Mesodermal cell (in vitro differentiated cells): ENCODE measurements at regions not wholly inside any gene's neighbourhood (a gene's known extent, or its start where the extent isn't known, plus 50 kb on each side); places are given as distances from the start of the nearest gene placed in this dataset.

Experiments
- H3K27ac ChIP-seq: 2 replicates; pipeline ENCODE4 v1.7.0; 2013; ENCODE audit warnings: mild to moderate bottlenecking, low read depth, low read length, moderate library complexity; ENCODE audit not compliant: severe bottlenecking
- H3K36me3 ChIP-seq: 2 replicates; pipeline ENCODE4 v1.7.1; 2013; ENCODE audit warnings: mild to moderate bottlenecking, low read length, moderate library complexity; ENCODE audit not compliant: control insufficient read depth, insufficient read depth
- H3K4me1 ChIP-seq: one replicate; pipeline ENCODE4 v1.7.1; 2013; ENCODE audit warnings: mild to moderate bottlenecking, low read length; ENCODE audit not compliant: insufficient read depth, control insufficient read depth, poor library complexity, severe bottlenecking
- H3K4me3 ChIP-seq: 2 replicates; pipeline ENCODE4 v1.7.0; 2013; ENCODE audit warnings: low read length, control low read depth, mild to moderate bottlenecking; ENCODE audit not compliant: insufficient read depth, poor library complexity, severe bottlenecking; ENCODE audit errors: extremely low read depth
- H3K9me3 ChIP-seq: 2 replicates; pipeline ENCODE4 v1.7.1; 2013; ENCODE audit warnings: mild to moderate bottlenecking, low read length, moderate library complexity; ENCODE audit not compliant: control insufficient read depth
- WGBS, 2 experiments: methylation state at CpG; one replicate each; pipeline ENCODE4 v1.1.5; 2013; ENCODE audit warnings: missing lambda C conversion rate in 2 of 2; ENCODE audit not compliant: insufficient coverage in 2 of 2; 5-methylcytosine and 5-hydroxymethylcytosine counted together

DNA sequence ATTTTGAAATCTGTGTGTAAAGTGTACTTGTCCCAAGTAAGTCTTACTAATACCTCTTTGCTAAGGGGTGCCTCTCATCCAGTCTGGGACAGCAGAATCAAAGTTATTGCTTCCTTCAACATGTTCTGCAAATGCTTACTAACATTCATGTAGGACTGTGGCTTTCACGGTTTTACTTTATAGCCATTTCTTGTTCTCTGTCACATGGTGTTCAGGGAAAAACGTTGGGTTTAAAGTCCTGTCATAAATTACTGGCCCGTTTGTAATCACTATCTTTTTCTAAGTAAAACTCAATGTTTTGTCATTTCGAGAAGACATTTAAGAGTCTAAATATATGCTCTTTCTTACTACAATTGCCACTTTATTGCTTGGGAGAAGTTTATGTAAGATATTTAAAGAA, 321.1 kb downstream of the STIM2 start:
- Histone ChIP-seq H3K36me3 (no peaks in the 10 kb centered on the region), H3K4me1 (peaks cover 4% of the 10 kb centered on the region), H3K27ac (no peak overlapping the region), H3K4me3 (no peak overlapping the region), H3K9me3 (no peaks in the 10 kb centered on the region)
- WGBS, 2 experiments: 80% methylated on average over 4 of the region's 4 CpGs; no CpG with 5 or more reads in 1 of the 2 experiments

DNA sequence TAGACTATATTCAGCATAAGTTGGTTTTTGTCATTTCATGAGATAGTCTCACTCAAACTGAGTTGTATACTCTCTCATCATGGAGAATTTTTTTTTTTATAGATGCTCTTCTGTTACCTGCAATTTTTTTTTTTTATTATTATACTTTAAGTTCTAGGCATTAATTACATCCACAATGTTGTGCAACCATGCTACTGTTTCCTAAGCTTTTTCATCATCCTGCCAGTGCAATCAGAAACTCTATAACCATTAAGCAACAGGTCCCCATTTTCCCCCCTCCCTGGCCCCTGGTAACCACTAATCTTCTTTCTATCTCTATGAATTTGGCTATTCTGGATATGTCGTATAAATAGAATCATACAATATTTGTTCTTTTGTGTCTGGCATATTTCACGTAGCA, 321.6 kb downstream of the STIM2 start:
- no peak overlapping the region for H3K27ac ChIP-seq
- no peaks in the 10 kb centered on the region for H3K36me3 ChIP-seq
- H3K9me3 ChIP-seq: no peaks in the 10 kb centered on the region
- H3K4me1 ChIP-seq: peaks cover under 1% of the 10 kb centered on the region
- WGBS, 2 experiments: no CpG with 5 or more reads among the region's 2 CpGs
- H3K4me3 ChIP-seq: no peak overlapping the region

DNA sequence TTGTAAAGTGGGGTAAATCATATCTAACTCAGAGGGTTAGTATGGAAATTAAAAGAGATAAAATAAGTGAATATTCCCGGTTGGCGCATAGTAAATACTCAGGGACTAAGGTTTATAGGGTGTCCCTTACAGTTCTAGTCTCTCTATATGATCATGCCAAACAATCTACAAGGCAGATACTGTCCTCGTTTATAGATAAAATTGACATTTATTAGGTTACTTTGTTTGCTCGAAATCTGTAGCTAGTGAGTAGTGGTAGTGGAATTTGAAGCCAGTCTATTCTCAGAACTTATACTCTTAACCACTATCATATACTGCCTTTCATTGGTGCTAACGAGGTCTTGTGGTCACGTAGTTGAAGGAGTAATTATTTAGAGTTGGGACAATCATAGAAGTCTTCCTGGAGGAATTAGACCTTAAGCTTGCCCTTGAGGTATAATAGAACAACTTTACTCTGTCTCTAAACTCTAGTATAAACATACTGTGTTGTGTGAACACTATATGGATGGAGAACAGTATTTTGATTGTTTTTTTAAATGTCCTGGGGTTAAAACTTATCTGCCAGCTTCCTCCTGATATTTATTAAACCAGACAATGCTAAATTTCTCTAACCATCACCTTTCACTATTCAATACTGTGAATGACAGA, 324.0 kb downstream of the STIM2 start:
- Histone ChIP-seq H3K4me3 (no peak overlapping the region), H3K36me3 (no peaks in the 10 kb centered on the region), H3K9me3 (no peaks in the 10 kb centered on the region), H3K4me1 (no peaks in the 10 kb centered on the region), H3K27ac (no peak overlapping the region)
- 0% methylated on average over 1 of the region's 6 CpGs; no CpG with 5 or more reads in 1 of the 2 experiments for WGBS, 2 experiments

DNA sequence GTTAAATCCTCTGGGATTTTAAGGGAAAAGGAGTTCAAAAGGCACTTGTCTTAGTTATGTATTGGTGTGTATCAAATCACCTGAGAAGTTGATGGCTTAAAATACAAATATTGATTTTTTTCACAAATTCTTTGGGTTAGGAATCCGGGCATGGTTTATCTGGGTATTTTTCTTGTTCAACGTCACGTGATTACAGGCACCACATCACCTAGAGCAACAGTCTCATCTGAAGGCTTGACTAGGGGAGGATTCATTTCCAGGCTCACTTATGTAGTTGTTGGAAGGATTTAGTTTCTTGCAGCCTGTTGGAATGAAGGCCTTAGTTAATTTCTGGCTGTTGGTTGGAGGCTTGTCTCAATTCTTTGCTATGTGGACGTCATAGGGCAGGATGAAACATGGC, 326.1 kb downstream of the STIM2 start:
- Histone ChIP-seq H3K4me3 (no peak overlapping the region), H3K36me3 (no peaks in the 10 kb centered on the region), H3K27ac (no peak overlapping the region), H3K4me1 (no peaks in the 10 kb centered on the region), H3K9me3 (no peaks in the 10 kb centered on the region)
- WGBS, 2 experiments: 87% methylated on average over 1 of the region's 4 CpGs; no CpG with 5 or more reads in 1 of the 2 experiments

DNA sequence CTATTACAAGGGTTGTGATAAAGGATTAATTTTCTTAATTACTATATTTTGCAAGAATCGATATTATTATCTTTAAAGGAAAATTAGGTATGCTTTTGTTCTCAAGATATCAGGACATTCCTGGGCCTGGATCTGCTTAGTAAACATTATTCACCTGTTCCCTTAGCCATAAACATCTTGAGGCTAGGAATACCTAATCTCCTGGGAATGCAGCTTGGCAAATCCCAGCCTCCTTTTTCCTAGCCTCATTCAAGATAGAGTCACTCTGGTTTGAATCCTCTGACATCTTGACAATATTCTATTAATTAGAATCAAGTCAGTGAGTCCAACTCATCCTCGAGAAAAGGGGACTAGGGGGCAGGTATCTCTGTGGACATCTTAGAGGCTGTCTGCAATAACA, 327.1 kb downstream of the STIM2 start:
- no CpG with 5 or more reads among the region's 2 CpGs for WGBS, 2 experiments
- H3K4me3 ChIP-seq: no peak overlapping the region
- no peaks in the 10 kb centered on the region for H3K36me3 ChIP-seq
- H3K9me3 ChIP-seq: no peaks in the 10 kb centered on the region
- H3K4me1 ChIP-seq: no peaks in the 10 kb centered on the region
- H3K27ac ChIP-seq: no peak overlapping the region

DNA sequence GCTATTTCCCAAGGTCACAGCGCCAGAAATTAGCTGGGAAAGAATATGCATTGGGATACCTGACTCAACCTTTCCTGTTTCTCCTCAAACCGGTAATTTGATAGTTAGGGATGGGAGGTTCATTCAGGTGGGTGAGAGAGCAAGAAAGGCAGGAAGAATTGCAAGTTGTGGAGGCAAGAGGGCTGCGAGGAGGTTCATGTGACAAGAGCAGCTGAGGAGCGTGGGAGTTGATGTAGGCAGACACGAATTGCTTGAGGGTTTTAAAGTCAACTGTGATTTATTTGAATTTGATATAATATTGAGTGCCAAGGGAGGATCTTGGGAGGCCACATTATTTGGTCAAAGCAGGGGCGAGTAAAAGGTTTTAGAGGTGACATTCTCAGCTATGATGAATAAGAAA, 329.0 kb downstream of the STIM2 start:
- no peak overlapping the region for H3K27ac ChIP-seq
- H3K9me3 ChIP-seq: no peaks in the 10 kb centered on the region
- WGBS, 2 experiments: 87 to 94% methylated on average over 6 of the region's 6 CpGs
- no peak overlapping the region for H3K4me3 ChIP-seq
- no peaks in the 10 kb centered on the region for H3K36me3 ChIP-seq
- no peaks in the 10 kb centered on the region for H3K4me1 ChIP-seq

DNA sequence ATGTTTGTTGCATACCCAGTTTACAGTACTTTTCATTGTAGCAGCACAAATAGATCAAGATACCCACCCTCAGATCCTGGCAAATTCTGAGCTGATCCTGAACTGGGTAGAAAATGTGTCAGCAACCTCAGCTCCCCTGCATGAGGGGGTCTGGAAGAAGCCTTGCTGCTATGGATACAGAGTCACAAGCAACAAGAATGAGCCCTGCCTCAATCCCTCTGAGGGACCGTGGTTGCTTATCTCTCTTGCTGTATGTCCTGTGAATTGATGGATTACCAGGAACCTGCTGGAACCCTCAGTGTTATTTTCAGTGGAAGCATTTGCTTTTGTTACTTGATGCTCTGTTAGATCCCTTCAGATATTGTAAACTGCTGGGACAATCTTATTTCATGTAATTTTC, 331.0 kb downstream of the STIM2 start:
- H3K36me3 ChIP-seq: no peaks in the 10 kb centered on the region
- WGBS, 2 experiments: 44 to 83% methylated on average over 1 of the region's 1 CpG
- H3K4me3 ChIP-seq: no peak overlapping the region
- no peaks in the 10 kb centered on the region for H3K4me1 ChIP-seq
- H3K27ac ChIP-seq: no peak overlapping the region
- H3K9me3 ChIP-seq: no peaks in the 10 kb centered on the region

DNA sequence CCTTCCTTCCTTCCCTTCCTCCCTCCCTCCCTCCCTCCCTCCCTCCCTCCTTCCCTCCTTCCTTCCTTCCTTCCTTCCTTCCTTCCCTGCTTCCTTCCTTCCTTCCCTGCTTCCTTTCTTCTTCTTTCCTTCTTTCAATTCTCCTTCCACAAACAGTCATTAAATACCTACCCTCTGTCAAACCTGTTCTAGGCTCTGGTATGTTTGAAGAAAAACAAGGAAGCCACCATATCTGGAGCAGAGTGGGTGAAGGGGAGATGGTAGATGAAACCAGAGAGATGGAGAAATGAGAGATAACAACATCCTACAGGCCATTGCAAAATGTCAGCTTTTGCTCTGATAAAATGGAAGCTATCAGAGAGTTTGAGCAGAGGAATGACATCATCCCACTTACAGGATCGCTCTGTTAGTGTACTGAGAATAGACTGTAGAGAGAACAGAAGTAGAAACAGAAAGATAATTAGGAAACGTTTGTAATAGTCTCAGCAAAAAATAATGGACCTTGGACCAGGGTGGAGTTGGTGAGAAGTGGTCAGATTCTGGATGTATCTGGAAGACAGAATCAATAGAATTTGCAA, 334.0 kb downstream of the STIM2 start:
- whole genome bisulfite sequencing, 2 experiments: 76 to 100% methylated on average over 1 to 2 of the region's 2 CpGs
- H3K4me3 ChIP-seq: no peak overlapping the region
- H3K36me3 ChIP-seq: no peaks in the 10 kb centered on the region
- no peaks in the 10 kb centered on the region for H3K4me1 ChIP-seq
- no peaks in the 10 kb centered on the region for H3K9me3 ChIP-seq
- no peak overlapping the region for H3K27ac ChIP-seq

DNA sequence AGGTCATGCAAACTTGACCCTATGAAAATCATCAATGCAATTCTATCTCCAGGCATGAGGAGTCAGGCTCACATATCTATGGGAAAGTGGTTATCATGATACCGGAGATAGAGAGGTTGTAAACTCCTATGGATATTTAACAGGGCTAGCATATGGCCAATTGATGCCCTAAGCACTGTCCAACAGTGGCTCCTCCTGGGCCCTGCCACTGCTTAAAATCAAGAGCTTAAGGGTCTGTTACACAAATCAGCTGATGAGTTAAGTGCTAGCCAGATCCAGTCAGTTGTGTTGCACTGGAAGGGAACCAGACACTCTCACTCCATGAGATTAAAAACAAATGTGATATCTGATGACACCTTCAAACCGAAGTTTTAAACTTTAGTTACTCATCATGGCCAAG, 337.6 kb downstream of the STIM2 start:
- Histone ChIP-seq H3K27ac (no peak overlapping the region), H3K4me3 (no peak overlapping the region), H3K9me3 (no peaks in the 10 kb centered on the region), H3K36me3 (no peaks in the 10 kb centered on the region), H3K4me1 (no peaks in the 10 kb centered on the region)
- 50 to 100% methylated on average over 1 to 2 of the region's 2 CpGs for WGBS, 2 experiments

DNA sequence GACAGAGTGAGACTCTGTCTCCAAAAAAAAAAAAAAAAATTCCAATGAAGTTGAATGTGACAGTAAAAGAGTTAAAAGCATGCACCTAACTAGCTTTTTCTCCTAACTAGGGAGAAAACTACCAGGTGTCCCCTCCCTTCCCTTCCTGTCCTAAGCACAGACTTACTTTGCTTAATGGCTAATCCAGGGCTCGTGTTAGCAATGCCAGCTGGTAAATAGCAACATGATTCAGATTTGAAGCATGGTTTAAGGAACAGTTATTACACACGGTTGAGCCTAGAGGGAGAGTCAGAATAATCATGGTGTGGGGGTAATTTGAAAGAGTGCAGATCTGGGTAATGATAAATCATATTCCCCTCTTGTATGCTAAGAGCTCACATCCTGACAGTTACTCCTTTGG, 338.3 kb downstream of the STIM2 start:
- H3K27ac ChIP-seq: no peak overlapping the region

DNA sequence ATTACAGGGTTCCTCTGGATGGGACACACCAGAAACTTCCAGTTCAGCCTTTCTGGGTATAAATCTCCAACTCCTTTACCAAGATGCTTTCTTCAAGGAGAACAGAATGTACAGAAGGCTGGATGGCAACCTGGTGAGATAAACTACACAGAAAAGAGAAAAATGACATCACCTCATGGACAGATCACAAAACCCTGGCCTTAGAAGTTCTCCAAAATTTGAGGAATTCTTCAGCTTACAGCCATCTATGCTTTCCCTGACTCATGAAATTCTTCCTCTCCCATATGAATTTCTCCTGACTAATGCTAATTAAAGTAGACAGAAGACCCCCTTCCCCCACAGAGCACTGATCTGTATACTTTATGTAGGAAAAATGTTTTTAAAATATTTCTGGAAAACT, 345.4 kb downstream of the STIM2 start:
- Histone ChIP-seq H3K9me3 (no peaks in the 10 kb centered on the region), H3K36me3 (no peaks in the 10 kb centered on the region), H3K27ac (no peak overlapping the region), H3K4me1 (no peaks in the 10 kb centered on the region), H3K4me3 (no peak overlapping the region)

More for the DNA sequence above, 338.3 kb downstream of the STIM2 start:
- Histone ChIP-seq H3K9me3 (no peaks in the 10 kb centered on the region), H3K4me1 (no peaks in the 10 kb centered on the region), H3K36me3 (no peaks in the 10 kb centered on the region), H3K4me3 (no peak overlapping the region)
- 88 to 90% methylated on average over 1 to 2 of the region's 2 CpGs for WGBS, 2 experiments
